Islet of Langerhans (tissue), 1 donor: ENCODE measurements at regions not wholly inside any gene's neighbourhood (a gene's known extent, or its start where the extent isn't known, plus 50 kb on each side); places are given as distances from the start of the nearest gene placed in this dataset.

Source experiments
- FAIRE-seq: peaks from one replicate; lab custom pipeline; 2011; peaks lifted over from hg19 to GRCh38; lab: Jason Lieb, UNC

- no peak for FAIRE-seq
Measured at GRCh38 chr9:129341171-129341986, 163.3 kb upstream of the IER5L start.

- no peak for FAIRE-seq
Measured at GRCh38 chr9:129340427-129341170, 162.5 kb upstream of the IER5L start.

- no peak for FAIRE-seq
Measured at GRCh38 chr9:129339539-129340157, 161.6 kb upstream of the IER5L start.

GRCh38 chr9:129338724-129339430 is 160.8 kb upstream of the IER5L start:
- no peak for FAIRE-seq

GRCh38 chr9:129337336-129338140 is 159.5 kb upstream of the IER5L start:
- no peak for FAIRE-seq

- FAIRE-seq: no peak
Measured at GRCh38 chr9:129336601-129337331, 158.7 kb upstream of the IER5L start.

- FAIRE-seq: no peak
Measured at GRCh38 chr9:129336130-129336528, 158.1 kb upstream of the IER5L start.

- no peak for FAIRE-seq
Measured at GRCh38 chr9:129335464-129336129, 157.5 kb upstream of the IER5L start.

GRCh38 chr9:129334105-129334935 is 156.3 kb upstream of the IER5L start:
- FAIRE-seq: no peak

- no peak for FAIRE-seq
Measured at GRCh38 chr9:129333617-129334104, 155.6 kb upstream of the IER5L start.

- FAIRE-seq: no peak
Measured at GRCh38 chr9:129332581-129332980, 154.5 kb upstream of the IER5L start.

- FAIRE-seq: no peak
Measured at GRCh38 chr9:129331772-129332500, 153.9 kb upstream of the IER5L start.

- FAIRE-seq: no peak
Measured at GRCh38 chr9:129331493-129331765, 153.4 kb upstream of the IER5L start.

- FAIRE-seq: no peak
Measured at GRCh38 chr9:129330711-129331492, 152.8 kb upstream of the IER5L start.

- no peak for FAIRE-seq
Measured at GRCh38 chr9:129328355-129329042, 150.4 kb upstream of the IER5L start.

GRCh38 chr9:129327552-129328328 is 149.7 kb upstream of the IER5L start:
- FAIRE-seq: no peak
